BJ (cell line): ENCODE measurements at regions not wholly inside any gene's neighbourhood (a gene's known extent, or its start where the extent isn't known, plus 50 kb on each side); places are given as distances from the start of the nearest gene placed in this dataset.

Source experiments
- CTCF ChIA-PET: fragments of 350-600 bp; formaldehyde crosslinking; extraction: SDS; loops from one replicate; lab custom pipeline; 2021; ENCODE audit warnings: antibody characterized with exemption, inconsistent platforms; lab: Yijun Ruan, JAX
- POLR2A ChIA-PET: fragments of 300-600 bp; sonication (Branson Sonifier 250); formaldehyde crosslinking; extraction: SDS; loops from one replicate; lab custom pipeline; 2021; ENCODE audit warnings: antibody characterized with exemption; lab: Charles Lee
- DNase-seq: peaks from one replicate; pipeline ENCODE4 v3.0.0-alpha.2; 2011; ENCODE audit warnings: low read depth
- H3K27me3 ChIP-seq: 2 replicates; pipeline ENCODE4 v1.6.0; 2011; ENCODE audit warnings: low read length; ENCODE audit not compliant: control insufficient read depth, insufficient read depth
- H3K36me3 ChIP-seq: 2 replicates; pipeline ENCODE4 v1.5.1; 2011; ENCODE audit warnings: low read length; ENCODE audit not compliant: control insufficient read depth, insufficient read depth
- H3K4me3 ChIP-seq: 2 replicates; pipeline ENCODE4 v1.5.1; 2011; ENCODE audit warnings: low read depth, mild to moderate bottlenecking, control low read depth, low read length
- TF ChIP-seq, protein P1 (sequence below): IDR thresholded peaks from 2 replicates; pipeline ENCODE4 v1.5.1; 2011; ENCODE audit warnings: low read depth, mild to moderate bottlenecking, control low read depth, inconsistent platforms, low read length, moderate library complexity; ENCODE audit not compliant: insufficient read depth

DNA sequence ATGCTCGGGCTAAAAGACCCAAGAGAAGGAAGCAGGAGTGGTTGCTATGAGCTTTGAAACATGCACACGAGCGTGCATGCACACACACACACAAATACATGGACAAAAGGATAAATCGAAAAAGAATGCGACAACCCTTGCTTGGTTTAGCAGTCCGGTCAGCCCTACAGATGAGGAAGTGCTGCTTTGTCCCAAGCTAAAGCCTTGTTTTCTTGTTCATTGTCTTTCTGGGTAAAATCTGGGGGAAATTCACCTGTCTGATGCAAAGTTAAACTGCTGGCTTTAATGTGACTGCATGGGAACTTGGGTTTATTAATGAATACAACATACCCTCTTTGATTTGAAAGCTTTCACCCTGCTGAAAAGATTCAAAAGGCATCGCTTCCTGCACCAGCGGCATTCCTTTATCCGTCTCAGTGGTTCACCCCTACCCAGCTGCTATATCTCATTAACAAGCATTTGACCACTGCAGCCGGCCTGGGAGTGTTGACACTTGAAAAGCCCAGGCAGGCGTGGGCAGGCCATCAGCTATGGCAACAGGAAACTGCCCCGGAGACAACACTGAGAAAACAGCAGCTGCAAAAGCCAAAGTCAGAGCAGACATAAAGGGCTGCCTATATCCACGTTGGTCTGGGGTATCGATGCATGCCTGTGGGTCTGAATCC, 301.7 kb downstream of the NDFIP2 start:
- no peaks in the 10 kb centered on the region for H3K36me3 ChIP-seq
- TF ChIP-seq, protein P1, sequence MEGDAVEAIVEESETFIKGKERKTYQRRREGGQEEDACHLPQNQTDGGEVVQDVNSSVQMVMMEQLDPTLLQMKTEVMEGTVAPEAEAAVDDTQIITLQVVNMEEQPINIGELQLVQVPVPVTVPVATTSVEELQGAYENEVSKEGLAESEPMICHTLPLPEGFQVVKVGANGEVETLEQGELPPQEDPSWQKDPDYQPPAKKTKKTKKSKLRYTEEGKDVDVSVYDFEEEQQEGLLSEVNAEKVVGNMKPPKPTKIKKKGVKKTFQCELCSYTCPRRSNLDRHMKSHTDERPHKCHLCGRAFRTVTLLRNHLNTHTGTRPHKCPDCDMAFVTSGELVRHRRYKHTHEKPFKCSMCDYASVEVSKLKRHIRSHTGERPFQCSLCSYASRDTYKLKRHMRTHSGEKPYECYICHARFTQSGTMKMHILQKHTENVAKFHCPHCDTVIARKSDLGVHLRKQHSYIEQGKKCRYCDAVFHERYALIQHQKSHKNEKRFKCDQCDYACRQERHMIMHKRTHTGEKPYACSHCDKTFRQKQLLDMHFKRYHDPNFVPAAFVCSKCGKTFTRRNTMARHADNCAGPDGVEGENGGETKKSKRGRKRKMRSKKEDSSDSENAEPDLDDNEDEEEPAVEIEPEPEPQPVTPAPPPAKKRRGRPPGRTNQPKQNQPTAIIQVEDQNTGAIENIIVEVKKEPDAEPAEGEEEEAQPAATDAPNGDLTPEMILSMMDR, result no peak
- CTCF ChIA-PET, result interaction anchor here (0.7 to 1.6 kb wide), 5 partner anchors 16 to 560 kb away, joined by 3 to 6 read pairs (median 3); partner anchors contain the start of gene SPRY2
- POLR2A ChIA-PET, result no interaction called here
- no peak for DNase-seq
- no peak overlapping the region for H3K4me3 ChIP-seq
- no peaks in the 10 kb centered on the region for H3K27me3 ChIP-seq

DNA sequence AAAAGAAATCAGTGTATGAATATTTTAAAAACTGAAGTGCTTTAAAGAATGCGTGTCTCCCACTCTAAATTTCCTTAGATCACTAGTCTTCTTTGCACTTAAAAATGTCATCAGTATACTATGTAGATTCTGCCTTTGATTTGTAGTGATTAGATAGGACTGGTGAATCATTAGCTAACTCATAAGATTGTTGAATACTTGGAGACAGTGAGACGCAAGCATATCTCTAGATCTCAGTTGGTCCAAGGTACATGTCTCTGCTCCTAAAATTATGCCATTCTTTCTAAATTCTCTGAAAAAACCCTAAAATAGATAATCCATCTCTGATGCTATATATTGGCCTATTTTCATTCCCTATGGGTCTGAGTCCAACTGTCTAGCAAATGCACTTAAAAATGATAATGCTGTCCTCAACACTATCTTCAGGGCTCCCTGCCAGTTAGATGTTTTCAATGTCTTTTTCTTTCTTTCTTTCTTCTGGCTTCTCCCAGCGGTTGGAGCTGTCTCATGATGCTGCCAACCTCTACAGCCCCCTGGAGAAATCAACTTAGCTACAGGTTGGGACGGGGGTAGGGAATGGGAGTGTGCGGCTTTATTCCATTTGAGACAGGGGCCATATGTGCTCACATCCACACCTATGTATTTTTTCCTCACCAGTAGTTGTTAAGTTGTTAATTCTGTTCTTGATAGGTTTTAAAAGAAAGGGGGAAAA, 301.0 kb downstream of the NDFIP2 start:
- no peak overlapping the region for H3K4me3 ChIP-seq
- no peaks in the 10 kb centered on the region for H3K27me3 ChIP-seq
- TF ChIP-seq, protein P1, result no peak
- POLR2A ChIA-PET, result no interaction called here
- CTCF ChIA-PET, result interaction anchor here (0.8 to 1.6 kb wide), 2 partner anchors 16 to 561 kb away, joined by 3 to 6 read pairs; no protein-coding TSS in a partner anchor
- H3K36me3 ChIP-seq, result no peaks in the 10 kb centered on the region
- DNase-seq, result no peak

DNA sequence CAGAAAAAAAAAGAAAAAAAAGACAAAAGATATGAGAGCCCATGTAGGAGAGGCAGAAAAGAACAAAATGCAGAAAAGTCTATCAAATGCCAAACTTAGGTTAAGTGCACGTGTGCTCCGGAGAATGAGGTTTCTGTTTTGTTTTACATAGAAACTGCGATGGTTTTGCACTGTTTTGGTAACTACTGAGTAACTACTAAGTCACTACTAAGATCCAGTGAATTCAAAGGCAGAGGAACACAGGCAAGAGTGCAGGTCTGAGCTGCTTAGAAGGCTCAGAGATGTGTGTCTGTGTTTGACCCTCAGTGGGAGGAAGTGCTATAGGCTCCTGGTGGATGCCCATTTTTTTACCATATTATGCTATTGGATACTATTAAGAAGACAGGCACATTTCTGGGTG, 299.3 kb downstream of the NDFIP2 start:
- Histone ChIP-seq H3K36me3 (no peaks in the 10 kb centered on the region), H3K4me3 (no peak overlapping the region), H3K27me3 (no peaks in the 10 kb centered on the region)
- no peak for DNase-seq
- TF ChIP-seq, protein P1, result no peak
- ChIA-PET POLR2A (interaction anchor here (0.7 to 1.4 kb wide), 2 partner anchors 30 to 561 kb away, joined by 4 to 5 read pairs; partner anchors contain the start of gene SPRY2), CTCF (interaction anchor here (2.1 kb wide), 1 partner anchor 562 kb away, joined by 8 read pairs; no protein-coding TSS in a partner anchor)

DNA sequence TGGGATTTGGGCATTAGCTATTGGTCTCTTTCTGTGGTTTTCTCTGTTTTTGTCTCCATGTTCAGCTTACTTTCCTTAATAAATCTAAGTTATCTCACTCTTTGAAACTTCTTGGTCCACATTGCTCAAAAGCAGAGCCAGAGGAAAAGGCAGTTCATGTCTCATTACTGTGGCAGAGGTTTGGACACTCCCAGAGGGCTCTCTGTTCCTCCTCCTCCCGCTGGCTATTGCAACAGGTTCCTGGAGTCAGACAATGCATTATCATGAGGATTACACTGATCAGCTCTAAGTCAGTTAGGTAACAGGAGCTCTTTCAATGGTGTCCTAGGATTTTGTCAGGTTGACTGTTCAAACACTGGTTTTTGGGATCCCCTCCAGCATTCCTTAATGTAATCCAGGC, 298.8 kb downstream of the NDFIP2 start:
- TF ChIP-seq, protein P1, result no peak
- Histone ChIP-seq H3K27me3 (no peaks in the 10 kb centered on the region), H3K4me3 (no peak overlapping the region), H3K36me3 (no peaks in the 10 kb centered on the region)
- POLR2A ChIA-PET, result interaction anchor here (0.6 to 1.4 kb wide), 3 partner anchors 30 to 561 kb away, joined by 4 to 5 read pairs (median 4); partner anchors contain the start of gene SPRY2
- no peak for DNase-seq
- CTCF ChIA-PET, result interaction anchor here (2.1 kb wide), 1 partner anchor 563 kb away, joined by 8 read pairs; no protein-coding TSS in a partner anchor
